B cell (primary cell): ENCODE measurements at regions not wholly inside any gene's neighbourhood (a gene's known extent, or its start where the extent isn't known, plus 50 kb on each side); places are given as distances from the start of the nearest gene placed in this dataset.

ENCODE experiments used
- EZH2 ChIP-seq: IDR thresholded peaks from 2 replicates; pipeline ENCODE4 v1.6.1; 2012; ENCODE audit warnings: borderline replicate concordance, low read depth, mild to moderate bottlenecking, moderate library complexity, low read length; ENCODE audit not compliant: insufficient read depth, poor library complexity, severe bottlenecking
- TF ChIP-seq, protein P1 (sequence below): fragments of 200-600 bp; IDR thresholded peaks from one replicate; pipeline ENCODE4 v1.8.0; 2022; ENCODE audit warnings: antibody characterized with exemption, mild to moderate bottlenecking

DNA sequence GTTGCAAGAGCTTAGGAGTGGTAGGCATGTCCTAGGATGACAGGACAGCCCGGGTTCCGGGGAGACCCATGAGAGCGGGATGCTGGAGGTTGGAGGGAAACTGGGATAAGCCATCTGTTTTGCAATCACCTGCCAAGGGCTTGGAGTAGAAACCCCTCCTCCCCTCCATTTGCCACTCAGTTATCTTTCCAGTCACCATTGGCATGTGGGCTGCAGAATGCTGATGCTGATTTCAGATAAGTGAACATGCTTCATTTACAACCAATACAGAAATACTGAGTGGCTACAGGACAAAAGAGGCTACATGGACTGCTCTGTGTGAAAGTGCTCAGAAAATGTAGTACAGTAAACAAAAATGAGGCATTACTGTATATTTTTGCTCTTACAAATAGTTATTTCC is 93.4 kb upstream of the KIF2A start:
- TF ChIP-seq, protein P1, sequence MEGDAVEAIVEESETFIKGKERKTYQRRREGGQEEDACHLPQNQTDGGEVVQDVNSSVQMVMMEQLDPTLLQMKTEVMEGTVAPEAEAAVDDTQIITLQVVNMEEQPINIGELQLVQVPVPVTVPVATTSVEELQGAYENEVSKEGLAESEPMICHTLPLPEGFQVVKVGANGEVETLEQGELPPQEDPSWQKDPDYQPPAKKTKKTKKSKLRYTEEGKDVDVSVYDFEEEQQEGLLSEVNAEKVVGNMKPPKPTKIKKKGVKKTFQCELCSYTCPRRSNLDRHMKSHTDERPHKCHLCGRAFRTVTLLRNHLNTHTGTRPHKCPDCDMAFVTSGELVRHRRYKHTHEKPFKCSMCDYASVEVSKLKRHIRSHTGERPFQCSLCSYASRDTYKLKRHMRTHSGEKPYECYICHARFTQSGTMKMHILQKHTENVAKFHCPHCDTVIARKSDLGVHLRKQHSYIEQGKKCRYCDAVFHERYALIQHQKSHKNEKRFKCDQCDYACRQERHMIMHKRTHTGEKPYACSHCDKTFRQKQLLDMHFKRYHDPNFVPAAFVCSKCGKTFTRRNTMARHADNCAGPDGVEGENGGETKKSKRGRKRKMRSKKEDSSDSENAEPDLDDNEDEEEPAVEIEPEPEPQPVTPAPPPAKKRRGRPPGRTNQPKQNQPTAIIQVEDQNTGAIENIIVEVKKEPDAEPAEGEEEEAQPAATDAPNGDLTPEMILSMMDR = no peak
- TF ChIP-seq EZH2 = no peak
